ENCODE measurements at regions not wholly inside any gene's neighbourhood (a gene's known extent, or its start where the extent isn't known, plus 50 kb on each side); places are given as distances from the start of the nearest gene placed in this dataset.
"Not testable (repeated sequence)": the region's sequence is repeated elsewhere in the genome, so short reads cannot be mapped to it uniquely, and the experiment has no call there.

- TF ChIP-seq PKNOX1 (IDR thresholded peaks at IDR 0.05); SUZ12 (IDR thresholded peaks at IDR 0.05); L3MBTL2 (conservative IDR thresholded peaks at IDR 0.05): not testable (repeated sequence)
Measured at GRCh38 chr2:224119846-224120245, 80.8 kb upstream of the SERPINE2 start.

Measured in HEK293T (cell line).